Suppressor macrophage treated with lipopolysaccharide for 4 hours (primary cell): ENCODE measurements at regions not wholly inside any gene's neighbourhood (a gene's known extent, or its start where the extent isn't known, plus 50 kb on each side); places are given as distances from the start of the nearest gene placed in this dataset.

ENCODE experiments used
- DNase-seq: peaks from one replicate; pipeline ENCODE4 v3.0.0-alpha.2; 2020

DNA sequence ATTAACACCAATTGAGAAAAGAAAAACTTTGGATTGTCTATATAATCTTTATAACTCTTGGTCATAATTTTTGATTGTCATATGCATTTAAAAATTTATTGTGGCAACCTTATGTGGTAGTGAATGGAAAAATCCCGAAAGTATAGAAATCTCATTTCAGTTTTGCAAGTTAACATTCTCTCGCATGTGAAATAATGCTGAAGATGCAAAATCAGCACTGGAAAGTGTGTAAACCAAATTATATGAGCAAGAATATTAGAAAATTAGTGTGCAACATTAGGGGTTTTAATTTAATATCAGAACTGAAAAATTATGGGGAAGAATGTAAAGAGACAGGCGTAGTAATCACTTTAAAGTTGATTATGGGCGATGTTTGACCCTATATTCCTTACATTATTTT is 1472.8 kb downstream of the PCDH7 start:
- DNase-seq = no peak

DNA sequence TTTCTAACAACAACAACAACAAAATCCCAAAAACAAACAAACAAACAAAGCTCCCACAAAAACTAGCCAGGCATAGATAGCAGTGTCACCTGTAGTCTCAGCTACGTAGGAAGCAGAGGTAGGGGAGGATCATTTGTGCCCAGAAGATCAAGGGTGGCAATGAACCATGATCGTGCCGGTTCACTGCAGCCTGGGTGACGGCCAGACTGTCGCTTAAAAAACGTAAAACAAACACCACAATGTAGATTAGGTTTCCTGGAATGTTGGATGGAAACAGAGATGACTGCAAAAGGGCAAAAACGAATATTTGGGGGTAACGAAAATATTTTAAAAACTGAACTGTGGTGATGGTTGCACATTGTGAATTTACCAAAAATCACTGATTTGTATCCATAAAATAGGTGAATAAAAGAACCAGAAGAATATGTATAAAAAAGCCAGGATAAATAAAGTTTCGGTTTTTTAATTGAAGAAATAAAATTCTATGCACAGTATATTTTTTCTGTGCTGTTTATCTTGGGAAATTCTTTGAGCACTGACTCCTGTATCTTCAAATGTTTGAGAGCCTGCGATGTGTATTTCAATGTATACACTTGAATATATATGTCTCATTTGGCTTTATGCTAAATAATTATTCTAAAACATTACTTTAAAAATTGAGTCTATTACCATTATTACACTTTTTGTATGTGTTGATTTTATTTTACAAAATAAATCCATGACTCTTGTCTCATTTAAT is 1477.0 kb downstream of the PCDH7 start:
- no peak for DNase-seq

DNA sequence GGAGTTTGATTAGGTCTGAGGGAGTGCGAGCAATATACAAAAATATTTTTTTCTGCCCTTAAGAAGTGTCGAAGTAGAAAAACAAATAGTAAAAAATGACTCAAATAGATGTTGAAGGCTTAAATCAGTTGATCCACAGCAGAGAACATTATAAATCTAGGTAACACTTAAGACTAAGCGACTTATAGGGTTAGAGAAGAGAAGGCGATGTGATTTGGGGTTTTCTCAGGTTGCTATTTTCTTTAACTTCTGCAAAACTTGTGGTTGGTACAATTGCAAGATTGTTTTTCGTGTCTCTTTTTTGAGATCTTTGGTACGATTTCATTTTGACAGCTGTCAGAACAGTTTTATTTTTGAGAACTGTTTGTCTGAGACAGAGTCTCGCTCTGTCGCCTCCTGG is 1479.5 kb downstream of the PCDH7 start:
- no peak for DNase-seq

DNA sequence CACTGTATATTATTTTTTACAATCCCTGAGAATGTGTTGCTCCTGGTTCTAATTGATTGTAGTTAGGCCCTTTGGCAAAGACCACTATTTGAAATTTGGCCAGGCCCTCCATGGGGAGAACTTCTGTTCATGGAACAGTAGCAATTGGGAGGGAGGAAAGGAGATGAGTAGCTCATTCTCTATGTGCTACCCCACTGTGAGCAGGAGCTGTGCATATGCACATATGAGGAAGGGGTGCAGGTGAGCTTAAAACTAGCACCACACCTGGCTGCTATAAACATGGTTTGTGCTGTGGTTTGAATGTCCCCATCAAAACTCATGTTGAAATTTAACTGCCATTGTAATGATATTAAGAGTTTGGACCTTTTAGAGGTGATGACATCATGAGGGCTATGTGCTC is 1483.2 kb downstream of the PCDH7 start:
- DNase-seq = no peak

DNA sequence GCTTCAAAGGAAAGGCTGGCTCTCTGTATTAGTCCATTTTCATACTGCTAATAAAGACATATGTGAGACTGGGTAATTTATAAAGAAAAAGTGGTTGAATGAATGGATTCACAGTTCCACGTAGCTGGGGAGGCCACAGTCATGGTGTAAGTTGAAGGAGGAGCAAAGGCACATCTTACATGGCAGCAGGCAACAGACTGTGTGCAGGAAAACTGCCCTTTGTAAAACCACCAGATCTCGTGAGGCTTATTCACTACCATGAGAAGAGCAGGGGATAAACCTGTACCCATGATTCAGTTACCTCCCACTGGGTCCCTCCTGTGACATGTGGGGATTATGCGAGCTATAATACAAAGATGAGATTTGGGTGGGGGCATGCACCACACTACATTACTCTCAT is 1486.6 kb downstream of the PCDH7 start:
- DNase-seq = no peak

DNA sequence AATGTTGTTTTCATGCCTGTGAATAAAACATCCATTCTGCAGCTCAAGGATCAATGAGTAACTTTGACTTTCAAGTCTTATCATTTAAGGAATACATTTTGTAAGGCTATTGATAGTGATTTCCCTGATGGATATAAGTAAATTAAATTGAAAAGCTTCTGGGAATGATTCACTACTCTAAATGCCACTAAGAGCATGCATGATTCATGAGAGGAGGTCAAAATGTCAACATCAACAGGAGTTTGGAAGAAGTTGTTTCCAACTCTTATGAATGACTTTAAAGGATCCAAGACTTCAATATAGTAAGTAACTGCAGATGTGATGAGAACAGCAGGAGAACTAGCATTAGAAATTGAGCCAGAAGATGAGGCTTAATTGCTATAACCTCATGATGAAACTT is 1487.3 kb downstream of the PCDH7 start:
- no peak for DNase-seq

DNA sequence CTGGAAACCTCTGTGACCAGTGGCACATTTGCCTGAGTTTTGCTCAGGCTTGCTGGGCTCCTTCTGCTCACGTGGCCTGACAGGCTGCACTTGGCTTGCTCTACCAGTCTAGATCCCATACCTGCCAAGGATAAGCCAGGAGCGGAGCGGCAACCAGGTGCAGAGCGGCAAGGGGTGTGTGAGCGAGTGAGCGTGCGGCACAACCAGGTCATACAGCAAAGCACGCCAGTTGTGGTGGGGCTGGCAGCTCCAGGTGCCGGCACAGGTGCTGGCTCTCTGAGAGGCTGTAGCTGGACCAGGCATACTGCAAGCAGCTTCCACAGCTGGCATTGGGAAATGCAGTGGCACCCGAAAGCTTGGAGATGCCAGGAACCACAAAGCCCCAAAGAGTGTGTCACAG is 1495.1 kb downstream of the PCDH7 start:
- DNase-seq = no peak

DNA sequence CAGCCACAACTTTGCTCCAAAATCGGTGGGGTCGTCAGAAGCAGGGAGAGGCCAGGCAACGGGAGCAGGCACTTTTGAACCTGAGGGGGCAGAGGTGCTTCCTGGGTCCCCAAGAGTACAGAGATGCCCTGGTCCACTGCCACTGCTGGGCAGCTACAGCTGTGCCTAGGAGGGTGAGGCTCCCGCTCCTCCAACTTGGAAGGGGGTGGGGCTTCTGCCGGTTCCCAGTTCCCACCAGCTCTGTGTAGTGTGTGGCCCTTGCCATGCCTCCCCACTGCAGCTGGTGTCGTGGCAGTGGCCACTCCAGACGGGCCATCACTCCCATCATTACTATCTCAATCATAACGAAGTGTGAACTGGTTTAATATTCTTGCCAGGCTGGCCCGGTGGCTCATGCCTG is 1496.3 kb downstream of the PCDH7 start:
- DNase-seq = no peak

DNA sequence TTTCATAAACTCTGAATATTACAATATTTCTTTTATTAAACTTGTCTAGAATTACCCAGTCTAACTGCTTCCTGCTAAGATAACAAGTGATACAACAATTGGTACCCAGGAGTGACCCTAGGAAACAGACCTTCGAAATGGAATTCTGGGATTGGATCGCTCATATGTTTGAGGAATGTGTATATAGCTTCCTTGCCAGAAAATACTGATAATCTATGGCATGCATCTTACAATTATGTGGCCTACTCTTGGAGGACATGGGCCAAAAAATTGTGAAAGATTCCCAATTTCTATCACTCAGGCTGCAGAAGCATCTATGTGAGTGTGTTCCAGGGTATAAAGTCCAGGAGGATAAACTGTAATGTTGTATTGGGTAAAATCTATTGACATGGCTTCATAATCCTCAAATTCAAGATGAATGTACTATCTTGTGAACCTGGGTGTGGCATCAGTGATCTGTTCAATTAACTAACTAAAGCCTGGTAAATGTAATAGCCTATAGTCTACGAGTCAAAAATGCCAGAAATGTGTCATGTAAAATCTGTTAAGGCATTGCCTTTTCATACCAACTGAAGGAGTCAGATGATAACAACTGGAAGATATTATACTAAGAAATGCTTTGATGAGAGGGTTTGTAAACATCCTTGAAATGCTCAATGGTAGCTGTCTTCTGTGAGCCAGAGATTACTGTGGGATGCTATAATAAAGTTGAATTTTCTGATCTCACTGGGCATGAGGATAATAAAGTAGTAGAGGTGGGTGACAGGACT is 1499.3 kb downstream of the PCDH7 start:
- no peak for DNase-seq

DNA sequence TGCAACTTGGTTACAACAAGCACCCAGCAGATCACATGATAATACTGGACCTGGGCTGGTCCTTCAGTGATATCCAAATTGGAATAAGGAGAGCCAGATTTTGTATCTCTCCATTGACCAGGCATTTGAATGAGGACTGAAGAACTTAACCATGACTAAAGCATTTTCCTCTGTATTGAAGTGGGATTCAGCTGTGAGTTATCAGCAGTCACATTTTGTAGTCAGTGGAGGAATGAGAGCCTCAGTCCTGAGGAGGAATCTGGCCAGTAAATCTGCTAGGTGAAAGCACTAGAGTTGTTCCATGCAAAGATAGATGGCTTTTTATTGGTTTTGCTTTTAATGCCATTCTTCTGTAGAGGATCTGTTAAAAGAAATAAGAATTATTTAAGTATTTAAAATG is 1506.0 kb downstream of the PCDH7 start:
- DNase-seq = no peak

DNA sequence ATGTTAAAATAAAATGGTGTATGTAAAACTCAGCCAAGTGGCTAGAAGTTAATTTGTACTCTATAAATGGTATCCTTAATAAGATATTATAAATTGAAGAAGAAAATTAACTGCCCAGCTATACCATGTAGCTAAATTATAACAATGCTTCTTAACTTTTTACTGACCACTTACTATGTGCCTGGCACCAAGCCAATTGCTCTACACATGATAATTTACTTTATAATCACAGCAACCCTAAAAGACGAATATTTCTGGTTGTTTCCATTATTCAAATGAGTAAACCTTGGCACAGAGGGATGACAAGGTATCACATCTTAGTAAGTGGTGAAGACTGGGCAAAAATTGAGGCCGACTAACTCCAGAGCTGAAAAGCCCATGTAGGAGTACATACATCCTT is 1506.6 kb downstream of the PCDH7 start:
- DNase-seq = no peak

DNA sequence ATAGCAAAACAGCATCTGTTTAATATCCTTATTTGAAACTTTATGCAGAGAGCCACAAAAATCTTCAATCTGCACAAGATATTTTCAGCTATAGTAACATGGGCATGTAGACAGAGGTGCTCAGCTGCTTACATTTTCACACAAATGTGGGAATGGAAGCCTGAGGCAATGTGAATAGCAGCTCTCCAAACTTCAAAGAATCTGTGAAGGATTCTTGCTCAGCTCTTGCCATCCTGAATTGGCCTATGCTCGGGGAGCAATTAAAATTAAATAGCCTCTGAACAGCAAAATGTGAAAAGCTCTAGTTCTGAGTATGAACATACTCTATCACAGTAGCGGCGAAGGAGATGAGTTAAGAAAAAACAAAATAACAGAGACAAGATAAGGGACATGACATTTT is 1523.8 kb downstream of the PCDH7 start:
- DNase-seq = no peak

DNA sequence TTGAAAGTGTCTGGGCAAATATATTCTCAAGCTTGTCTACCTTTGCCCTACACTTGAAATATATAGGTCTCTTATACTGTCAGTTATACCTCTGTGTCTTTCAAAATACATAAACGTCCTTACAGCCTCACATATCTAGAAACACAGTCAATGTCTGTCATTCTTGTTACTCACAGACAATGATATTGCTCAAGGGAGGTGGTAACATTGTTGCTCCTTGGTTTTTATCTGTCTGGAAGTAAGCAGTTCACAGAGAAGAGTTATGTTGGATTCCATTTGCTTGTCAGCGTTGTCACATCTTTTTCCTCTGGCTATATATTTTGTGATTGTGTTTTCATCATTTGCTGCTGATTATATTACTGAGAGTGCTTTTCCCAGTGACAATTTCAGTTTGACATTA is 1528.9 kb downstream of the PCDH7 start:
- no peak for DNase-seq

DNA sequence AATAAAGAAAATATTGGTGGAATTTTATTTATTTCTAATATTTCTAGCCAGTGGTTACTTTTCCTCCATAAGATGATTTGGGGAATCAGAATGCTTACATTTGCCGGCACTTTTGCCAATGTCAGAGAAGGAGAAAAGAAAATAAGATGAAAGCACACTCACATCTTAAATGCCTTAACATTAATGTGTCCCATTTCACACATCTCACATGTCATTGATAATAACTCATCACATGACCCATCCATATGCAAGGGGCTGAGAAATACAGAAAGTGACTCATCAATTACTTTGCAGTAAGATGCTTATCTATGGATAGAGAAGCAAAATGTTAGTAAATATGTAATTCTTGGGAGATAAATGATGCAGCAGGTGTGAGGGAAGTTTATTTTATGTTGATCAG is 1531.0 kb downstream of the PCDH7 start:
- DNase-seq = no peak

DNA sequence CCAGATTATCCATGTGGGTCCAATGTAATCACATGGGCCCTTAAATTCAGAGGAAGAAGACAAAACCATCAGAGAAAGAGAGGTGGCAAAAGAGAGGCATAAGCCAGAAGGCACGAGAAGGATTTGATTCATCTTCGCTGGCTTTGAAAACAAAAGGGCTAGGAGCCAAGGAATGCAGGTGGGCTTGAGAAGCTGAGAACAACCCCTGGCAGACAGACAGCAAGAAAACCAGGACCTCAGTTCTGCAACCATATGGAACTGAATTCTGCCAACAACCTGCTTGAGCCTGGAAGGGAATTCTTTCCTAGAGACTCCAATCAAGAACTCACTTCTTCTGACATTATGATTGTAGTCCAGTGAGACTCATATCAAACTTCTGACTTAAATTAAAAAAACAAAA is 1531.8 kb downstream of the PCDH7 start:
- DNase-seq = no peak

DNA sequence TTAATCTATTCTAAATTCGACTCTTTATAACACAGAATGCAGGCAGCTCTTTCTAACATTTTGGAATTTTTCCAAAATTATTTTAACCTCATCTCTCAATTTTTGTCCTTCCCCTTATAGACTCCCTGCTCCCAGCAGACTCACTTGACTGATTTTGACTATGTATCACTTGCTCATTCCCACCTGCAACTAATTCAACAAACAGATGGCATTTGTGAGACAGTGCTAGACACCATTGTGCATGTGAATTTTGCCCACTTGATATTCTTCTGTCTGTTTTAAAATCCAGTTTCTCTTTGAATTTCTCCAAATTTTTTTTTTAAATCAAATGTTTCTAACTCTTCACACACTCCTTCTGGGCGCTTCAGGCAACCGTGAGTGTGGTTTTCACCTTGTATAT is 1534.0 kb downstream of the PCDH7 start:
- no peak for DNase-seq

DNA sequence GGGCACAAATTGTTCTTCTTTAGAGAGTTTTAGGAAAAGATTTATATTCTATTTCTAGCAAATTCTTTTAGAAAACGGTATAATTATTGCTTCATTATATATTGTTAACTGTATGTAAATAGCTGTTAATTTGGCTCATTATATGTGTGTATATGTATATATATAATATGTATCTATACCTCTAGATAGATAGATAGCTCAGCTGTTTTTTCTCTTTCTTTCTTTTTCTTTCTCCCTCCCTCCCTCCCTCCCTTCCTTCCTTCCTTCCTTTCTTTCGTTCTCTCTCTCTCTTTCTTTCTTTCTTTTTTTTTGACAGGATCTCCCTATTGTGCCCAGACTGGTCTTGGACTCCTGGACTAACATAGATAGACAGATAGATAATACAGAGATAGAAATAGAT is 1538.8 kb downstream of the PCDH7 start:
- no peak for DNase-seq

DNA sequence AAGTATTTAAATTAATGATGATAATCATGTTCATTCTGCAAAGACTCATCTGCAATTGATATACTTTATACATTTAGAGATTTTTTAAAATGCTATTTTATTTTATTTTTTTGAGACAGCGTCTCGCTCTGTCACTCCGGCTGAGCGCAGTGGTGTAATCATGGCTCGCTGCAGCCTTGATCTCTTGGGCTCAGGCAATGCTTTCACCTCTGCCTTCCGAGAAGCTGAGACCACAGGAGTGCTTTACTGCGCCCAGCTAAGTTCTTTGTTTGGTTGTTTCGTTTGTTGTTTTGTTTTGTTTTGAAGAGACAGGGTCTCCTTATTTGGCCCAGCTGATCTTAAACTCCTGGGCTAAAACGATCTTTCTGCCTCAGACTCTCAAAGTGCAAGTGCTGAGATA is 1541.0 kb downstream of the PCDH7 start:
- DNase-seq = no peak

DNA sequence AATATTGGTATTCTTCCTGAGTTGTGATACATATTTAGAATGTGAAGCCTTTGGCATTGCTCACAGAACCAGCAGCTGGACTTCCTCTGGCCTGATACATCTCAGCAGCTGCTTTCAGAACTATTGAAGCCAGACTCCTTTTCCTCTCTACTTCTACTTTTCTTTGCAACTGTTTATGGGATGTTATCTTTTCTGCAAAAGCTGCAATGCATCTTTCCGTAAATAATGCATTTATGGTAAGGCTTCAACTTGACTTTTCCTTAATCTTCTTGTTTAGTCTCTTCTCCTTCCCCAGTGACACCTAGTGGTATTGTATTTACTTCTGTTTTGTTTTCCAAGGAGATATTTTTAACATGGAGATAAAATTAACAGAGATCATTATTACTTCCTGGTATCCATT is 1548.7 kb downstream of the PCDH7 start:
- DNase-seq = no peak

DNA sequence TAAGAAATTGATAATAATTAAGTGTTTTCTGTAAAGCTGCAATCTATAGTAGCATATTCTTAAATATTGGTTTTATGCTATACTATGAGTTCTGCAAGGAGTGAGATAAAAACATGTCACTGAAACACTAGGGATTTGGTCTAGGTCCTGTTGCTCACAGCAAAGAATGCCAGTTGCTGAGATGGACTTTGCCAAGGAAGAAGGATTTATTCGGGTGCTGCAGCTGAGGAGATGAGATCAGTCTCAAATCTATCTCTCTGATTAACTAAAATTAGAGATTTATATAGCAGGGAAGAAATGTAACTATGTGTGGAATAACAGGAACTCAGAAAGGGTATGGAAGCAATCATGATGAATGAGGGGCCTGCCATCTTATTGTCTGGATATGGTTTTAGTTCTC is 1569.9 kb downstream of the PCDH7 start:
- DNase-seq = no peak

DNA sequence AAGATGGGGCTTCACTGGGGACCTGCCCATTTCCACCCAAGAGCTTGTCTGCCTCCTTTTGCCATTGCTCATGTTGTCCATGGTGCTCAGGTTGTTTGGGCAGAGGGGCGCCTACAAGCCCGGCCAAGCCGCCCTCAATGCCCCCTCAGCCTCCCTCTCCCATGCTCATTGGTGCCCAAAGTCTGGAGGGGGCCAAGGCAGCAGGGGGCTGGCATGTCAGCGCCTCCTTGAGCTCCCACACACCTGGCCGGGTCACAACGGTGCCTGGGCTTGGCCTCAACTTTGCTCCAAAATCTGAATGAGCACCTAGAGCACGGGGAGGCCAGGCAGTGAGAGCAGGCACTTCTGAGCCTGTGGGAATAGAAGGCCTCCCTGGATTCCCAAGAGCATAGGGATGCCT is 1598.8 kb downstream of the PCDH7 start:
- no peak for DNase-seq

DNA sequence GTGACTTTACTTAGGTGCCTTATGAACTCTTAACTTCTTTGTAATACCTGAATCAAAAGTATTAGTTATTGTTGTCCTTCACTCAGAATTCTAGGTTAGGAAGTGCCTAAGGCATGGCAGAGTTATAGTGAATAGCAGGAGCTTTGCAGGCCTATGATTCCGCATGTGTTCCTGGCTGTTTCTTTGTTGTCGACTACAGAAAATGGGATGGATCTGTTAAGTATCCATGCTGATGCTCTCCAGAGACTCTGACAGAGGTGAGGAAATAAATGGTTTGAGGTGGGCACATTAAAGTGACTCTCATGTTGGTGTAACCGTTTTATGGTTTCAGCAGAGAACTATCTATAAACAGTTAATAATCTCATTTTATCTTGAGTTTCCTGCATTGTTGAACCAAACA is 1601.3 kb downstream of the PCDH7 start:
- DNase-seq = no peak

DNA sequence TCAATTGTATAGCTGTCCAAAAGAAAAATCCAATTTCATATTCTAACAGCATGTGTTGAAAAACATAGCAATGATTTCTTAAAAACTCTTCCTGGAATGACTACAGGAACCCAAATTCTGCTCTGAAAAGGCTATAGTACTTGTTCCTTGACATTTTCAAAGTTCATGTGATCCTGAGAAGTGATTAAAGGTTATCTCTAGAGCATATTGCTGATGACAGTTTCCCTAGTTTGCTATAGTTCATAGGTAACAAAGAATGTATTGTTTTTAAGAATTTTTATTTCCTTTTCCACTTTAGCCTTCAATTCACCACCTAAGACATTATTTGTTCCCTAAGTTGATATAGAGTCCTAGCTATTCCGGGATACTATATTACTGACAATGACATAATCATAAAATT is 1614.6 kb downstream of the PCDH7 start:
- DNase-seq = no peak

DNA sequence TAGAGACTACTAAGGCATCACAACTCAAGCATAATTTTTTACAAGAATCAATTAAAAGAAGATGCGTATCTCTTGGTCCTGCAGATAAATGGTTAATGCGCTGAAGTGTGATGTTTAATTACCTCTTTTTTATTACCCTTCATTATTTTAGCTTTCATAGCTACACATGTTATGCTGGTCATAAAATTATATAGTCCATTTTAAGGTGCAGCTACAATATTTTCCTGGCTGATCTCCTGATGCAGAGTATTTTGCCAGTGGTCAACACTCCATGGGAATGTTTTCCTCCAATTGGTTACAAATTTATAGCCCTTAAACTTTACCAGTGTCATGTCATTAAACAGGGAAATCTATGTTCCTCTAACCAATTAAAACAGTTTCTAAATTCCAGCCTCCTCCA is 1617.2 kb downstream of the PCDH7 start:
- no peak for DNase-seq

DNA sequence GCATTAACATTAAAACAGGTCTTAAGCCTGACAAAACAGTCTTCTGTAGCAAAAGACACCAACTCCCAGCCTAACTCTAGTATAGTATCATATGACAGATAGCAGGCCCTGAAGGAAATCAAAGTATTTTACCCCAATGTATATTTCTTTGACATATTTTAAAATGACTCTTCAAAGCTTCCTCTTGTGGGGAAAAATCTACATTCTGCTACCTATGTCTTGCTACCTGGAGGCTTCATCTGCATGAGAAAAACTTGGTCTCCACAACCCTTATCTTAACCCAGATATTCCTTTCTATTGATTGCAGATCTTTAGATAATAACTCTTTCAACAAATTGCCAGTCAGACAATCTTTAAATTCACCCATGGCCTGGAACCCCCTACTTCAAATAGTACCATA is 1620.4 kb downstream of the PCDH7 start:
- DNase-seq = no peak
